ENCODE measurements at regions not wholly inside any gene's neighbourhood (a gene's known extent, or its start where the extent isn't known, plus 50 kb on each side); places are given as distances from the start of the nearest gene placed in this dataset.
"Not testable (repeated sequence)": the region's sequence is repeated elsewhere in the genome, so short reads cannot be mapped to it uniquely, and the experiment has no call there.

- peak; percentile 19 to 61 for DNase-seq
- Histone ChIP-seq H3K4me1 (no peaks in the 10 kb centered on the region), H3K27ac (no peak overlapping the region), H3K4me3 (no peak overlapping the region), H3K36me3 (no peaks in the 10 kb centered on the region), H3K9me3 (peaks cover 0 to 3% (median 0%) of the 10 kb centered on the region in 3 donors), H3K27me3 (no peaks in the 10 kb centered on the region)
- TF ChIP-seq CTCF (IDR thresholded peaks at IDR 0.05) = no peak
- intact Hi-C loops (cut with DNase I; ENCODE audit: low total_unique reads) = no loop called here
Observed at GRCh38 chrX:11890836-11891514, 132.9 kb downstream of the MSL3 start.

DNA sequence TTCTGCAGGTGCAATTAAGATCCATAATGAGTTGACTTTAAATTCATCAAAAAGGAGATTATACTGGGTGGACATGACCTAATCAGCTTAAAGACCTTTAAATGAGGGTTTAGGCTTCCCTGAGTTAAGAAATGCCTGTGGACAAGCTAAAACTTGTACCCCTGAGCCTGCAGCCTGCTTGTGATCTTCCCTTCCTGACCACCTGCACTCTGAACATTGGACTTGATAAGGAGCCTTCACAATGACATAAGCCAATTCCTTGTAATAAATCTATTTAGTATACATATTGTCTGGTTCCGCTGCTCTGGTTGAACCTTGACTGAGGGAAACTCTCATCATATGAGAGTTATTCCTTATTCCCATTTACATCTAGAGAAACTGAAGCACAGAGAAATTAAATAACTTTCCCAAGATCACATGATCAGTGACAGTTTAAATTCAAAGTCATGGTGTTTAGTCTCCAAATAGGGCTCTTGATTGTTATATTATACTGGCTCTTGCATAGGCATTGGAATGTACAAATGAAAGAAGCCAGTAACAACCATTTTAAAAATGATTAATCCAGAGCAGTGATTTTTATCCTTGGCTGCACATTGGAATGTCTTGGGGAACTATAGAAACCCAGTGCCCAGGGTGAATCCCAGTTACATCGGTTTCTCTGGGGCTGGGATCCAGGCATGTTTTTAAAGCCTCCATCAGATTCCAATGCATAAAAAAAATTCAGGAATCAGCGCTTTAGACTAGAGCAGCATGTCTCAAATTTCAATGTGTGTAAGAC is 136.1 kb downstream of the MSL3 start:
- peaks cover 0 to 3% (median 0%) of the 10 kb centered on the region in 3 donors for H3K9me3 ChIP-seq
- no peaks in the 10 kb centered on the region for H3K4me1 ChIP-seq
- H3K27ac ChIP-seq = no peak overlapping the region
- intact Hi-C loops (cut with DNase I; ENCODE audit: low total_unique reads) = no loop called here
- no peaks in the 10 kb centered on the region for H3K27me3 ChIP-seq
- no peaks in the 10 kb centered on the region for H3K36me3 ChIP-seq
- no peak for DNase-seq
- no peak for TF ChIP-seq CTCF (IDR thresholded peaks at IDR 0.05)
- no peak overlapping the region for H3K4me3 ChIP-seq

GRCh38 chrX:11899091-11899490 is 141.1 kb downstream of the MSL3 start:
- no peak overlapping the region for H3K27ac ChIP-seq
- no peaks in the 10 kb centered on the region for H3K27me3 ChIP-seq
- no peak for TF ChIP-seq CTCF (IDR thresholded peaks at IDR 0.05)
- no peak for DNase-seq
- no peak overlapping the region for H3K4me3 ChIP-seq
- intact Hi-C loops (cut with DNase I; ENCODE audit: low total_unique reads) = no loop called here
- H3K4me1 ChIP-seq = no peaks in the 10 kb centered on the region
- no peaks in the 10 kb centered on the region for H3K36me3 ChIP-seq
- no peaks in the 10 kb centered on the region for H3K9me3 ChIP-seq

GRCh38 chrX:11905933-11906332 is 147.9 kb downstream of the MSL3 start:
- intact Hi-C loops (cut with DNase I; ENCODE audit: low total_unique reads); H3K4me1 ChIP-seq; H3K4me3 ChIP-seq; H3K36me3 ChIP-seq; DNase-seq; H3K27me3 ChIP-seq; H3K27ac ChIP-seq: not testable (repeated sequence)
- peaks cover 0 to 11% (median 0%) of the 10 kb centered on the region in 3 donors for H3K9me3 ChIP-seq

DNA sequence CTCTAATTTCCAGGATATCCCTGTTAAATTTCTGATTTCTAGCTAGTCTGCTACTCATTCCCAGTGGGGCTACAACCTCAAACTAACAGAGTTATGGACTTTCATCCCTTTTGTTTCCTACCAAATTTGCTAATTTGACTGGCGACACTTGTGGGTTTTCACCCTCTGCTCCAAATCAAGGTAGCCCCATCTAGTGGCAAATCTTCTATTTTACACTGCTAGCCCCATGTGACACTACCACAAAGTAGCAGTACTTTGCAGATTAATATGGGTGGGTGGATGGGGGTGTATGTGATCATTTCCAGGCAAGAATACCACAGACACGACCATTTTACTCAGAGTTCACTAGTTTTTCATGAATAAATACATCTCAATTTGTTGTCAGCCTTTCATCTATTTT is 150.3 kb downstream of the MSL3 start:
- Histone ChIP-seq H3K36me3 (no peaks in the 10 kb centered on the region), H3K9me3 (peaks cover 0 to 11% (median 0%) of the 10 kb centered on the region in 3 donors), H3K4me1 (no peaks in the 10 kb centered on the region), H3K4me3 (no peak overlapping the region), H3K27me3 (no peaks in the 10 kb centered on the region), H3K27ac (no peak overlapping the region)
- no peak for DNase-seq
- intact Hi-C loops (cut with DNase I; ENCODE audit: low total_unique reads) = no loop called here
- TF ChIP-seq CTCF (IDR thresholded peaks at IDR 0.05) = no peak

- Histone ChIP-seq H3K27ac (no peak overlapping the region), H3K36me3 (no peaks in the 10 kb centered on the region), H3K4me1 (no peaks in the 10 kb centered on the region), H3K9me3 (no peaks in the 10 kb centered on the region), H3K27me3 (no peaks in the 10 kb centered on the region), H3K4me3 (no peak overlapping the region)
- no peak for TF ChIP-seq CTCF (IDR thresholded peaks at IDR 0.05)
- intact Hi-C loops (cut with DNase I; ENCODE audit: low total_unique reads) = no loop called here
- no peak for DNase-seq
Observed at GRCh38 chrX:11913001-11913400, 155.0 kb downstream of the MSL3 start.
